ENCODE measurements at regions not wholly inside any gene's neighbourhood (a gene's known extent, or its start where the extent isn't known, plus 50 kb on each side); places are given as distances from the start of the nearest gene placed in this dataset.

GRCh38 chr3:79874646-79875045 is 106.8 kb upstream of the ROBO1 start:
- H3K9me3 Mint-ChIP-seq, result peaks cover 6% of the 10 kb centered on the region in 2 donors
- no peaks in the 10 kb centered on the region for H3K36me3 Mint-ChIP-seq
- ATAC-seq (replicated peaks) (no peak), DNase-seq (no peak)
- no peaks in the 10 kb centered on the region for H3K4me1 Mint-ChIP-seq
- H3K4me3 Mint-ChIP-seq, result no peak overlapping the region
- H3K27ac Mint-ChIP-seq, result no peak overlapping the region
- H3K27me3 Mint-ChIP-seq, result no peaks in the 10 kb centered on the region

- no peak for ATAC-seq (replicated peaks)
- no peaks in the 10 kb centered on the region for H3K36me3 Mint-ChIP-seq
- H3K9me3 Mint-ChIP-seq, result peaks cover 0 to 4% of the 10 kb centered on the region in 2 donors
- H3K4me3 Mint-ChIP-seq, result no peak overlapping the region
- H3K4me1 Mint-ChIP-seq, result no peaks in the 10 kb centered on the region
- DNase-seq, result no peak
- H3K27me3 Mint-ChIP-seq, result no peaks in the 10 kb centered on the region
- H3K27ac Mint-ChIP-seq, result no peak overlapping the region
These were observed 104.7 kb upstream of the ROBO1 start for GRCh38 chr3:79872483-79872882.

- H3K27ac Mint-ChIP-seq, result no peak overlapping the region
- DNase-seq (no peak), ATAC-seq (replicated peaks) (no peak)
- no peaks in the 10 kb centered on the region for H3K4me1 Mint-ChIP-seq
- H3K4me3 Mint-ChIP-seq, result no peak overlapping the region
- H3K36me3 Mint-ChIP-seq, result no peaks in the 10 kb centered on the region
- peaks cover 0 to 4% of the 10 kb centered on the region in 2 donors for H3K9me3 Mint-ChIP-seq
- H3K27me3 Mint-ChIP-seq, result no peaks in the 10 kb centered on the region
These were observed 103.9 kb upstream of the ROBO1 start for GRCh38 chr3:79871656-79872055.

GRCh38 chr3:79870313-79870620 is 102.5 kb upstream of the ROBO1 start:
- no peaks in the 10 kb centered on the region for H3K36me3 Mint-ChIP-seq
- H3K27me3 Mint-ChIP-seq, result no peaks in the 10 kb centered on the region
- no peak for ATAC-seq (replicated peaks)
- no peak for DNase-seq
- no peak overlapping the region for H3K4me3 Mint-ChIP-seq
- H3K4me1 Mint-ChIP-seq, result no peaks in the 10 kb centered on the region
- H3K27ac Mint-ChIP-seq, result no peak overlapping the region
- peaks cover 0 to 4% of the 10 kb centered on the region in 2 donors for H3K9me3 Mint-ChIP-seq

GRCh38 chr3:79869461-79870312 is 101.9 kb upstream of the ROBO1 start:
- ATAC-seq (replicated peaks) (no peak), DNase-seq (no peak)
- Mint-ChIP-seq H3K36me3 (no peaks in the 10 kb centered on the region), H3K27me3 (no peaks in the 10 kb centered on the region), H3K4me1 (no peaks in the 10 kb centered on the region), H3K27ac (no peak overlapping the region), H3K9me3 (peaks cover 0 to 4% of the 10 kb centered on the region in 2 donors), H3K4me3 (no peak overlapping the region)

- peaks cover 0 to 10% of the 10 kb centered on the region in 2 donors for H3K9me3 Mint-ChIP-seq
- H3K4me1 Mint-ChIP-seq, result no peaks in the 10 kb centered on the region
- DNase-seq, result no peak
- H3K27me3 Mint-ChIP-seq, result no peaks in the 10 kb centered on the region
- H3K4me3 Mint-ChIP-seq, result no peak overlapping the region
- ATAC-seq (replicated peaks), result no peak
- H3K36me3 Mint-ChIP-seq, result no peaks in the 10 kb centered on the region
- H3K27ac Mint-ChIP-seq, result no peak overlapping the region
These were observed 98.4 kb upstream of the ROBO1 start for GRCh38 chr3:79866162-79866561.

GRCh38 chr3:79864077-79864476 is 96.3 kb upstream of the ROBO1 start:
- H3K27ac Mint-ChIP-seq, result no peak overlapping the region
- peaks cover 0 to 12% of the 10 kb centered on the region in 2 donors for H3K9me3 Mint-ChIP-seq
- H3K4me1 Mint-ChIP-seq, result no peaks in the 10 kb centered on the region
- H3K36me3 Mint-ChIP-seq, result no peaks in the 10 kb centered on the region
- DNase-seq (no peak), ATAC-seq (replicated peaks) (no peak)
- no peak overlapping the region for H3K4me3 Mint-ChIP-seq
- H3K27me3 Mint-ChIP-seq, result no peaks in the 10 kb centered on the region

GRCh38 chr3:79848876-79849275 is 81.1 kb upstream of the ROBO1 start:
- ATAC-seq (replicated peaks) (no peak), DNase-seq (no peak)
- no peaks in the 10 kb centered on the region for H3K36me3 Mint-ChIP-seq
- peaks cover 5 to 6% of the 10 kb centered on the region in 2 donors for H3K9me3 Mint-ChIP-seq
- no peaks in the 10 kb centered on the region for H3K27me3 Mint-ChIP-seq
- H3K27ac Mint-ChIP-seq, result no peak overlapping the region
- no peak overlapping the region for H3K4me3 Mint-ChIP-seq
- H3K4me1 Mint-ChIP-seq, result no peaks in the 10 kb centered on the region

- H3K4me1 Mint-ChIP-seq, result no peaks in the 10 kb centered on the region
- H3K27ac Mint-ChIP-seq, result no peak overlapping the region
- H3K4me3 Mint-ChIP-seq, result no peak overlapping the region
- ATAC-seq (replicated peaks) (no peak), DNase-seq (no peak)
- no peaks in the 10 kb centered on the region for H3K36me3 Mint-ChIP-seq
- no peaks in the 10 kb centered on the region for H3K27me3 Mint-ChIP-seq
- peaks cover 5 to 6% of the 10 kb centered on the region in 2 donors for H3K9me3 Mint-ChIP-seq
These were observed 80.1 kb upstream of the ROBO1 start for GRCh38 chr3:79847928-79848327.

GRCh38 chr3:79846148-79846933 is 78.5 kb upstream of the ROBO1 start:
- Mint-ChIP-seq H3K27ac (no peak overlapping the region), H3K4me3 (no peak overlapping the region), H3K36me3 (no peaks in the 10 kb centered on the region), H3K27me3 (no peaks in the 10 kb centered on the region), H3K4me1 (no peaks in the 10 kb centered on the region), H3K9me3 (peaks cover 4 to 9% of the 10 kb centered on the region in 2 donors)
- no peak for DNase-seq
- ATAC-seq (replicated peaks), result no peak

GRCh38 chr3:79845546-79845945 is 77.7 kb upstream of the ROBO1 start:
- no peaks in the 10 kb centered on the region for H3K36me3 Mint-ChIP-seq
- no peaks in the 10 kb centered on the region for H3K27me3 Mint-ChIP-seq
- H3K4me3 Mint-ChIP-seq, result no peak overlapping the region
- H3K4me1 Mint-ChIP-seq, result no peaks in the 10 kb centered on the region
- no peak overlapping the region for H3K27ac Mint-ChIP-seq
- ATAC-seq (replicated peaks), result no peak
- no peak for DNase-seq
- H3K9me3 Mint-ChIP-seq, result peaks cover 4 to 9% of the 10 kb centered on the region in 2 donors

- Mint-ChIP-seq H3K27me3 (no peaks in the 10 kb centered on the region), H3K4me1 (no peaks in the 10 kb centered on the region), H3K36me3 (no peaks in the 10 kb centered on the region), H3K27ac (no peak overlapping the region), H3K4me3 (no peak overlapping the region), H3K9me3 (peaks cover 4 to 12% of the 10 kb centered on the region in 2 donors)
- DNase-seq (no peak), ATAC-seq (replicated peaks) (no peak)
These were observed 76.4 kb upstream of the ROBO1 start for GRCh38 chr3:79844176-79844575.

GRCh38 chr3:79843180-79843579 is 75.4 kb upstream of the ROBO1 start:
- Mint-ChIP-seq H3K27ac (no peak overlapping the region), H3K27me3 (no peaks in the 10 kb centered on the region), H3K4me3 (no peak overlapping the region), H3K36me3 (no peaks in the 10 kb centered on the region), H3K9me3 (peaks cover 4 to 12% of the 10 kb centered on the region in 2 donors), H3K4me1 (no peaks in the 10 kb centered on the region)
- no peak for ATAC-seq (replicated peaks)
- DNase-seq, result no peak

GRCh38 chr3:79835701-79836100 is 67.9 kb upstream of the ROBO1 start:
- Mint-ChIP-seq H3K4me3 (no peak overlapping the region), H3K36me3 (no peaks in the 10 kb centered on the region), H3K27ac (no peak overlapping the region), H3K27me3 (no peaks in the 10 kb centered on the region), H3K4me1 (no peaks in the 10 kb centered on the region), H3K9me3 (peaks cover 4 to 11% of the 10 kb centered on the region in 2 donors)
- DNase-seq (no peak), ATAC-seq (replicated peaks) (no peak)

- no peaks in the 10 kb centered on the region for H3K4me1 Mint-ChIP-seq
- ATAC-seq (replicated peaks) (no peak), DNase-seq (no peak)
- peaks cover 2 to 6% of the 10 kb centered on the region in 2 donors for H3K9me3 Mint-ChIP-seq
- no peak overlapping the region for H3K4me3 Mint-ChIP-seq
- no peaks in the 10 kb centered on the region for H3K27me3 Mint-ChIP-seq
- H3K27ac Mint-ChIP-seq, result no peak overlapping the region
- no peaks in the 10 kb centered on the region for H3K36me3 Mint-ChIP-seq
These were observed 56.4 kb upstream of the ROBO1 start for GRCh38 chr3:79824166-79824565.

All from stimulated activated naive B cell treated with anti-CD40 and anti-IgM and Interleukin-4, amounts not matched to agents 10 μg/mL and 1 μg/mL and 100 μg/mL, for 72 hours (primary cell).